Loucy (cell line): ENCODE measurements at regions not wholly inside any gene's neighbourhood (a gene's known extent, or its start where the extent isn't known, plus 50 kb on each side); places are given as distances from the start of the nearest gene placed in this dataset.

Experiments used
- H2AFZ ChIP-seq: fragments of 200-600 bp; sonication (generic); 2 replicates; pipeline ENCODE4 v1.6.0; 2016; ENCODE audit warnings: antibody characterized with exemption, mild to moderate bottlenecking, low read length, moderate library complexity
- H3F3A ChIP-seq: fragments of 200-600 bp; 2 replicates; pipeline ENCODE4 v1.6.0; 2016; ENCODE audit warnings: antibody characterized with exemption, low read depth, mild to moderate bottlenecking
- H3K27me3 ChIP-seq: fragments of 200-600 bp; sonication (generic); 2 replicates; pipeline ENCODE4 v1.6.1; 2014; ENCODE audit warnings: low read length, mild to moderate bottlenecking; ENCODE audit not compliant: insufficient read depth, poor library complexity, severe bottlenecking
- H3K36me3 ChIP-seq: fragments of 200-600 bp; sonication (generic); 2 replicates; pipeline ENCODE4 v1.6.1; 2016; ENCODE audit warnings: low read length; ENCODE audit not compliant: insufficient read depth
- H3K4me1 ChIP-seq: fragments of 200-600 bp; sonication (generic); 2 replicates; pipeline ENCODE4 v1.5.1; 2014; ENCODE audit warnings: low read length, mild to moderate bottlenecking; ENCODE audit not compliant: insufficient read depth, poor library complexity, severe bottlenecking
- H3K4me2 ChIP-seq: fragments of 200-600 bp; sonication (generic); 2 replicates; pipeline ENCODE4 v1.6.0; 2014; ENCODE audit warnings: antibody characterized with exemption, low read length, low read depth, mild to moderate bottlenecking; ENCODE audit not compliant: poor library complexity, severe bottlenecking
- H3K4me3 ChIP-seq: fragments of 200-600 bp; sonication (generic); 2 replicates; pipeline ENCODE4 v1.5.1; 2014; ENCODE audit warnings: low read length, mild to moderate bottlenecking, mixed read lengths; ENCODE audit not compliant: poor library complexity, severe bottlenecking
- H3K79me2 ChIP-seq: fragments of 200-600 bp; sonication (generic); 2 replicates; pipeline ENCODE4 v1.6.1; 2014; ENCODE audit warnings: low read length; ENCODE audit not compliant: insufficient read depth
- H3K9ac ChIP-seq: fragments of 200-600 bp; sonication (generic); 2 replicates; pipeline ENCODE4 v1.6.0; 2014; ENCODE audit warnings: mild to moderate bottlenecking, low read depth, low read length, moderate library complexity; ENCODE audit not compliant: poor library complexity, severe bottlenecking
- H3K9me2 ChIP-seq: fragments of 200-600 bp; sonication (generic); replicated peaks from 2 replicates; pipeline ENCODE4 v1.6.1; 2016; ENCODE audit warnings: low read depth, low read length, mixed read lengths
- H3K9me3 ChIP-seq: fragments of 200-600 bp; sonication (generic); 2 replicates; pipeline ENCODE4 v1.6.1; 2014; ENCODE audit warnings: mild to moderate bottlenecking, antibody characterized with exemption, low read length, low read depth; ENCODE audit not compliant: insufficient read depth
- H4K20me1 ChIP-seq: fragments of 200-600 bp; sonication (generic); 2 replicates; pipeline ENCODE4 v1.6.0; 2014; ENCODE audit warnings: antibody characterized with exemption, low read length, mild to moderate bottlenecking; ENCODE audit not compliant: insufficient read depth, poor library complexity, severe bottlenecking
- EZH2phosphoT487 ChIP-seq: fragments of 200-600 bp; IDR thresholded peaks from 2 replicates; pipeline ENCODE4 v1.6.1; 2018; ENCODE audit warnings: antibody characterized with exemption, mild to moderate bottlenecking, moderate library complexity, borderline replicate concordance
- TF ChIP-seq, protein P1 (sequence below): fragments of 200-600 bp; sonication (generic); conservative IDR thresholded peaks from 2 replicates; pipeline ENCODE4 v1.5.1; 2014; ENCODE audit warnings: mild to moderate bottlenecking, antibody characterized with exemption, low read length

DNA sequence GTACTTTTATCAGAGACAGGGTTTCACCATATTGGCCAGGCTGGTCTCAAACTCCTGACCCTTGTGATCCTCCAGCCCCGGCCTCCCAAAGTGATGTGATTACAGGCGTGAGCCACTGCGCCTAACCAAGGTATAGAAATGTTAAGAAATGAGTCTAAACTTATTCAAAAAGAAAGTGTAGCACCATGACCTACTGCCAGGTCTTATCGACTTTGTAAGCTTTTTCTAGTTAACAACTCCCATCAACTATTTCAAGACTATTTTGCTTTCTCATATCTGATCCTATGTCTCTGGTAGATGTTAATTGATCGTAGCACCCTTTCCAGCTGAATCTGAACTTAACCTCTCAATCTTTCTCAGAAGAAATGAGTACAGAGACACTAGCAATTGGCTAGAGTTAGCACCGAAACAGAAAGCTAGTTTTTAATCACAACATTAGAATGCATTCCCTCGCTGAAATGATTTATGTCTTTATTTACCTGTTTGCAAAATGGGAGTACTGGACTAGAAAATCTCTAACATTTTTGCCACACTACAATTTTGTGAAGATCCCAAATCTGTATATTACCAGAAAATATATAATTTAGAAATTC is 114.0 kb upstream of the HGF start:
- Histone ChIP-seq H3K4me3 (no peak overlapping the region), H3K9ac (no peak overlapping the region), H3K9me2 (no peaks in the 10 kb centered on the region), H3K9me3 (no peaks in the 10 kb centered on the region), H3F3A (peaks cover 14% of the 10 kb centered on the region), H3K27me3 (no peaks in the 10 kb centered on the region), H4K20me1 (no peaks in the 10 kb centered on the region), H2AFZ (no peak overlapping the region), H3K36me3 (no peaks in the 10 kb centered on the region), H3K4me2 (no peak overlapping the region), H3K79me2 (no peaks in the 10 kb centered on the region), H3K4me1 (peaks cover 64% of the 10 kb centered on the region)
- TF ChIP-seq EZH2phosphoT487 = no peak
- TF ChIP-seq, protein P1, sequence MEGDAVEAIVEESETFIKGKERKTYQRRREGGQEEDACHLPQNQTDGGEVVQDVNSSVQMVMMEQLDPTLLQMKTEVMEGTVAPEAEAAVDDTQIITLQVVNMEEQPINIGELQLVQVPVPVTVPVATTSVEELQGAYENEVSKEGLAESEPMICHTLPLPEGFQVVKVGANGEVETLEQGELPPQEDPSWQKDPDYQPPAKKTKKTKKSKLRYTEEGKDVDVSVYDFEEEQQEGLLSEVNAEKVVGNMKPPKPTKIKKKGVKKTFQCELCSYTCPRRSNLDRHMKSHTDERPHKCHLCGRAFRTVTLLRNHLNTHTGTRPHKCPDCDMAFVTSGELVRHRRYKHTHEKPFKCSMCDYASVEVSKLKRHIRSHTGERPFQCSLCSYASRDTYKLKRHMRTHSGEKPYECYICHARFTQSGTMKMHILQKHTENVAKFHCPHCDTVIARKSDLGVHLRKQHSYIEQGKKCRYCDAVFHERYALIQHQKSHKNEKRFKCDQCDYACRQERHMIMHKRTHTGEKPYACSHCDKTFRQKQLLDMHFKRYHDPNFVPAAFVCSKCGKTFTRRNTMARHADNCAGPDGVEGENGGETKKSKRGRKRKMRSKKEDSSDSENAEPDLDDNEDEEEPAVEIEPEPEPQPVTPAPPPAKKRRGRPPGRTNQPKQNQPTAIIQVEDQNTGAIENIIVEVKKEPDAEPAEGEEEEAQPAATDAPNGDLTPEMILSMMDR = no peak

DNA sequence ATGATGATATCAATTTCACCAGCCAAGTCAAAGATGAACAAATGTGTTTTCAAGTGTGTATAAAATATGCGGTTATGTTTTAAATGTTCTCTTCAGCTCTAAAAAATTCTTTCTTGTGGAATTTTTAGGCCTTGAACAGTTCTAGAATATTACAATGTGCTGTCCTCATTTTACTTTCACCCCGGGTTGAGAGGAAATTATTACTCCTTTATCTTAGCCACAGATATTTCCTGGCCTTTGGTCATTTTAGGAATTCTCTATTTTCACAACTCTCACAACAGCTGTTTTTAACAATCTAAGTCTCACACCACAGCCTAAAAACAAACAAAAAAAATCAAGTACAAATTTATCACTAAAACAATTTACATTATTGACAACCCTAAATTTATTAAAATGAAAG is 112.2 kb upstream of the HGF start:
- Histone ChIP-seq H4K20me1 (no peaks in the 10 kb centered on the region), H3F3A (peaks cover 7% of the 10 kb centered on the region; the same call in 1 of the 2 replicates), H3K9me2 (no peaks in the 10 kb centered on the region), H3K9ac (no peak overlapping the region), H3K4me1 (peaks cover 46% of the 10 kb centered on the region), H3K9me3 (no peaks in the 10 kb centered on the region), H3K4me3 (peak overlapping the region; percentile 32), H3K4me2 (peak overlapping the region; percentile 40), H3K36me3 (no peaks in the 10 kb centered on the region), H3K79me2 (no peaks in the 10 kb centered on the region), H2AFZ (no peak overlapping the region), H3K27me3 (no peaks in the 10 kb centered on the region)
- TF ChIP-seq EZH2phosphoT487 = no peak
- TF ChIP-seq, protein P1 = no peak

DNA sequence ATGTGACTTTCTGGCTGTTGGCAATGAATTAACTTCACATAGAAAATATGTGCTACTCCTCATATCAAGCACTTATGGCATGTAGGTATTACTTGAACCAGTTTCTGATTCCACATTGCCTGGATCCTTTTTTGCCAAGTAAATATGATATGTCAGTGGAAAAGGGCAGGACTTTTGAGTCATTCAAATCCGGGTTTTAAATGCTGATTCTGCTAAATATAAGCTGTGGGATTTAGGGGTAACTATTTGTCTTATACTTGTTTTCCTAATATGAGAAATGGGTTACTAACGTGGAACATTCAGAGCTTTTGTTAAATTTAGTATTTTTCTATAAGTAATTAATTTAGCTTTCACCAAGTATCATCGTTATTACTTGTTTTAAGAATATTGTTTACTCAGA is 108.0 kb upstream of the HGF start:
- Histone ChIP-seq H3K36me3 (no peaks in the 10 kb centered on the region), H4K20me1 (no peaks in the 10 kb centered on the region), H3F3A (peaks cover 7% of the 10 kb centered on the region; the same call in 1 of the 2 replicates), H3K4me1 (peaks cover 19% of the 10 kb centered on the region), H3K79me2 (no peaks in the 10 kb centered on the region), H3K27me3 (no peaks in the 10 kb centered on the region), H3K9me3 (no peaks in the 10 kb centered on the region), H3K4me3 (no peak overlapping the region), H3K9ac (no peak overlapping the region), H2AFZ (no peak overlapping the region), H3K4me2 (no peak overlapping the region), H3K9me2 (no peaks in the 10 kb centered on the region)
- TF ChIP-seq, protein P1 = no peak
- no peak for TF ChIP-seq EZH2phosphoT487
